ENCODE measurements at regions not wholly inside any gene's neighbourhood (a gene's known extent, or its start where the extent isn't known, plus 50 kb on each side); places are given as distances from the start of the nearest gene placed in this dataset.

- H3K4me3 ChIP-seq (ENCODE audit: low read depth, low read length) = no peak overlapping the region
- DNase-seq (ENCODE audit: low read depth) = no peak
Observed at GRCh38 chr9:134258332-134258731, 67.9 kb upstream of the RXRA start.

DNA sequence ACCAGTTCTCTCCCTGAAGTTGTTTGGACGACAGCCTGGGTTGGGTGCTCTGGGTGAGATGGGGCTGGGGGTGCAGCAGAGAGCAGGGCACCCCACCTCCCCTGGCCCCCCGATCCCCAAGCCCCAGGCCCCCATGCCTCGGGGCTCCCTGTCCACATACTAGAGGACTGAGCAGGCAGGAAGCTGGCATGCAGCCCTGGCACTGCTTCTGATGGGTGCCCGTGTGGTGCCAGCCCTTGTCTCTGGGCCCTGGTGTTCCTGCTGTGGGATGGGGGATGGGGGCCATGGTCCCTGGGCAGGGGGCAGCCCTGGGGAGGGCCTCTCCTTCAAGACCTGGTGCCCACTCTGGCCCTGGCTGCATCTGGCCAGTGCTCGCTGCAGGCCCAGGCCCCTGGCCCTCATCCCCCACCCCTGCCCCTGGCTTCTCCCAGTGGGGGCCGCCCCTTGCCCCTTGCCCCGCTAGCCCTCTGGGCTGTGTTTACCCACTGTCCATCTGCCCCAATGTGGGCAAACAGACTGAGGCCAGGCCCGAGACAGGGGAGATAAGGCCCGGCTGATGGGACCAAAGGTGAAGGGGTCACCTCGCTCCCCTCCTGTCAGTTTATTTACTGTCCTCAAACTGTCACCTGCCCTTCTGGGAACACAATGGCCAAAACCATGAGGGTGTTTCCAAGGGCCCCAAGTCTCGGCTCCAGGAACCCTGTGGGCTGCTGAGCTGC, 67.3 kb upstream of the RXRA start:
- no peak overlapping the region for H3K4me3 ChIP-seq (ENCODE audit: low read depth, low read length)
- DNase-seq (ENCODE audit: low read depth) = no peak
- TF ChIP-seq CTCF (conservative IDR thresholded peaks at IDR 0.05; ENCODE audit: low read depth, low read length) = no peak

More at GRCh38 chr9:134258332-134258731, 67.9 kb upstream of the RXRA start:
- no peak for TF ChIP-seq CTCF (conservative IDR thresholded peaks at IDR 0.05; ENCODE audit: low read depth, low read length)

- no peak for DNase-seq (ENCODE audit: low read depth)
- H3K4me3 ChIP-seq (ENCODE audit: low read depth, low read length) = no peak overlapping the region
- no peak for TF ChIP-seq CTCF (conservative IDR thresholded peaks at IDR 0.05; ENCODE audit: low read depth, low read length)
Observed at GRCh38 chr9:134259708-134260107, 66.5 kb upstream of the RXRA start.

DNA sequence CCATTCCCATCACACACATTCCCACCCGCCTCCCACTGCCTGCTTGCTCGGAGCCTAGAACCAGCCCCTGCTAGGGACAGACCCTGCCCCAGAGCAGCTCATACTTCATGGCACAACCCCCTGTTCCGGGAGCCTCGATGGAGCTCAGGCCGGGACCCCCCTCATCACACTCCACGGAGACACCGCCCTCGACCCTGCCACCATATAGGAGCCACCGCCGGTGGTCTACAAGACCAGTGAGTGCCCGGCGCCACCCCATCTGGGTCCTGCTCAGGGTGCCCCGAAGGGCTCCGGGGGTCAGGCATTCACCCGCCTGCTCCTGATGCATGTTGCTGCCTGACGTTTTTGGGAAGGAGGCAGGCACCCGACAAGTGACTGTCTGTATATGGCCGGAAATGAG, 65.5 kb upstream of the RXRA start:
- TF ChIP-seq CTCF (conservative IDR thresholded peaks at IDR 0.05; ENCODE audit: low read depth, low read length) = no peak
- no peak for DNase-seq (ENCODE audit: low read depth)
- no peak overlapping the region for H3K4me3 ChIP-seq (ENCODE audit: low read depth, low read length)

DNA sequence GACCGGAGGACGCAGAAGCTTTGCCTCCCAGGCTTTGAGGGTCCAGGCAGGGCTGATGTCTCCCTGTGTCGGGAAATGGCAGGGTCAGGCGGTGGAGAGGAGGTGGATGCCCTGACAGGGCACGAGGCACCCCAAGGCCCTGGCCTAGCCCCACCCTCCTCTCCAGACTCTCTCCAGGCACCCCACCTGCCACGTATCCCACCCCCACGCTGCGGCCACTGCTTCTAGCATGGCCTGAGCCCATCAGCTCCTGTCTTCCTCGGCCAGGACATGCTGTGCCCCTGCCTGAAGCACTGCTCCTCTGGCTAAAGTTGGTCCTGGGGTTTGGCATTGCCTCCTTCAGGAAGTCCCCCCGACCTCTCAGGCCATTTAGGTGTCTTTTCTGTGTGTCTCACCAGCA, 64.2 kb upstream of the RXRA start:
- no peak for TF ChIP-seq CTCF (conservative IDR thresholded peaks at IDR 0.05; ENCODE audit: low read depth, low read length)
- no peak for DNase-seq (ENCODE audit: low read depth)
- H3K4me3 ChIP-seq (ENCODE audit: low read depth, low read length) = no peak overlapping the region

- no peak for DNase-seq (ENCODE audit: low read depth)
- no peak overlapping the region for H3K4me3 ChIP-seq (ENCODE audit: low read depth, low read length)
- TF ChIP-seq CTCF (conservative IDR thresholded peaks at IDR 0.05; ENCODE audit: low read depth, low read length) = no peak
Observed at GRCh38 chr9:134263596-134263995, 62.7 kb upstream of the RXRA start.

GRCh38 chr9:134264169-134264568, 62.1 kb upstream of the RXRA start:
- no peak overlapping the region for H3K4me3 ChIP-seq (ENCODE audit: low read depth, low read length)
- TF ChIP-seq CTCF (conservative IDR thresholded peaks at IDR 0.05; ENCODE audit: low read depth, low read length) = no peak
- no peak for DNase-seq (ENCODE audit: low read depth)
